HEK293T (cell line): ENCODE measurements at regions not wholly inside any gene's neighbourhood (a gene's known extent, or its start where the extent isn't known, plus 50 kb on each side); places are given as distances from the start of the nearest gene placed in this dataset.

Experiments used
- BHLHE40 ChIP-seq: fragments of 450-650 bp; IDR thresholded peaks from 2 replicates; pipeline ENCODE4 v1.6.1; 2016; ENCODE audit warnings: mild to moderate bottlenecking, moderate library complexity, borderline replicate concordance
- FOXM1 ChIP-seq: fragments of 450-650 bp; IDR thresholded peaks from 2 replicates; pipeline ENCODE4 v1.6.1; 2017; ENCODE audit warnings: mild to moderate bottlenecking, borderline replicate concordance
- L3MBTL2 ChIP-seq: fragments of 450-650 bp; conservative IDR thresholded peaks from 2 replicates; pipeline ENCODE4 v1.6.1; 2016; ENCODE audit warnings: mild to moderate bottlenecking
- SP1 ChIP-seq: fragments of 450-650 bp; IDR thresholded peaks from 2 replicates; pipeline ENCODE4 v1.6.1; 2017

DNA sequence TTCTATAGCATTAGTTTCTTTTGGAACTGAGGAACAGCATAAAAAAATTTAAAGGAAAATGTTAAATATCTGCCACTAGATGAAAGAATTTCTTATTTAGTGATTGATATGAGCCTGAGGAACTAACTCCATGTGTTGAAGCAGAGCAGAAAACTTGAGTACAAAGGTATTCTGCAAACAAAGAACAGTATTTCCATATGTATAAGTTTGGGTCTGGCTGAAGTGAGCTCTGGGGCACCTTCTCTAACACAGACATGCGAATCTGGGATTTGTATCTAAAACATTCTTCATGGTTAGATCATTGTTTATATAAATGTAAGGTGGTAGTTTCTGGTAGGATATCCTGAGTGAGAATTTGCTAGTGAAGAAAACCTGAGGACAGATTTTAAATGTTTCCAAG, 123.2 kb downstream of the TYW3 start:
- TF ChIP-seq SP1 (no peak), BHLHE40 (no peak), FOXM1 (no peak), L3MBTL2 (no peak)
